HG03097 (cell line): ENCODE measurements at regions not wholly inside any gene's neighbourhood (a gene's known extent, or its start where the extent isn't known, plus 50 kb on each side); places are given as distances from the start of the nearest gene placed in this dataset.

ENCODE experiments used
- ATAC-seq: cut with Tn5 transposase; IDR thresholded peaks from one replicate; pipeline ENCODE4 v1.9.1; 2021; ENCODE audit not compliant: unreplicated experiment, low FRiP score

GRCh38 chr2:217268978-217269377 lies 409.1 kb upstream of the TNP1 start:
- no peak for ATAC-seq

DNA sequence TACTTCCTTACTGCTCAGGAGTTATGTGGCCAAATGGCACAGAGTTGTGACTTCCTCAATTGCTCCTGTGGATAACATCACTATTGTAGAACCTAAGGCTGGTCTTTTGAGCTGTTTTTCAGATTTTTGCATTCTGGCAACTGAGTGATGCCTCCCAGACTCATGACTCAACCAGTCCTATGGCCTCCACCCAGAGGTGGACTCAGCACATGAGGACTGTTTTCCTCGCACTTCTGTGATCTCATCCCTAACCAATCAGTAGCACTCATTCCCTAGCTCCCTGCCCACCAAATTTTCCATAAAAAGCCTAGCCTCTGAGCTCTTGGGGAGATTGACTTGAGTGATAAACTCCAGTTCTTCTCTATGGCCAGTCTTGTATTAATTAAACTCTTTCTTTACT lies 407.9 kb upstream of the TNP1 start:
- no peak for ATAC-seq

- ATAC-seq: no peak
Observed at GRCh38 chr2:217263756-217264155, 403.9 kb upstream of the TNP1 start.

- no peak for ATAC-seq
Observed at GRCh38 chr2:217262911-217263310, 403.0 kb upstream of the TNP1 start.

DNA sequence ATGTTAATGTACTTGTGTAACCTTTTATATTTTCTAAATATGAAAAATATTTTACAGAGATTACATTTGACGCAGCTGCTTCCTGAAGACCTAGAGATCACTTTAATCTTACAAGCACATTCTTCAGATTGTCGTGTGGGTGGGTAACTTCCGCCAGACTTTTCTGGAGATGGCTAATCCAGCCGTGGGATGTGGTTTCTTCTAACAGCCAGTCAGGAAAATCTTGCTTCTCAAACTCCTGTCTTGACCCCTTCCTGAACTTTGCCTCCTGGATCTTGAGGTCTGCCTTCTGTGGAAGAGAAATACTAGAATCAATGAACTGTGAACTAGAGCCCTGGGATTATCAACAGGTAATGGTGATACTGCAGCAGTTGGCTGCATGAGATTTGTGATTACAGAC lies 401.6 kb upstream of the TNP1 start:
- ATAC-seq: no peak

DNA sequence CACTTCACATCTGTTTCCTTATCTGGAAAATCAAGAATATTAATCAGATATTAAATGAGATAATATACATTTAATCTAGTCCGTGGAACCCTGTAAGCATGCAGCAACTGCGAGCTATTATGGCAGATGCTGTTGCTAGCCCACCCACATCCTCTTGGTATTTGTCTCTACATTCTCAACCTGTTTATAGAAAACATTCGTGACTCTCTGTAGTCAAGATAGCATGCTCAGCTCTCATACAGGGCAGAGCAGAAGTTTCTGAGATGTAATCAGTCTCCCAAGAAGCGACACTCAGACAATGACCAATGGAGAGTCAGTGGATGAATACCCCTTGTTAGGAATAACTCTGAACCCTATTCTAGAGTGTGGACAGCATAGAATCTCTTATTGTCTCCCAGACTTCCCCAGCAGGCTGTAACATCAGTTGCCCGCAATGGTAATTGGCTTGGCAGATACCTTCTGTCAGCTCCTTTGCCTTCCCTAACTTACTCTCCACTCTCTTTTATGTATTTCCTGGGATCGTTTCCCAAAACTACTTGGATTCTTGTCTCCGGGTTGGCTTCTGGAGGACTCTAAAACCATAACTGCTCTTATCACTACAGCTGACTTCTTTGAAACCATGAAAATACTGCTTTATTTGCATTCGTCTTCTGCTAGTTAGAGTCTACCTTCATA lies 400.7 kb upstream of the TNP1 start:
- ATAC-seq: no peak

GRCh38 chr2:217258170-217258569 lies 398.3 kb upstream of the TNP1 start:
- ATAC-seq: no peak

DNA sequence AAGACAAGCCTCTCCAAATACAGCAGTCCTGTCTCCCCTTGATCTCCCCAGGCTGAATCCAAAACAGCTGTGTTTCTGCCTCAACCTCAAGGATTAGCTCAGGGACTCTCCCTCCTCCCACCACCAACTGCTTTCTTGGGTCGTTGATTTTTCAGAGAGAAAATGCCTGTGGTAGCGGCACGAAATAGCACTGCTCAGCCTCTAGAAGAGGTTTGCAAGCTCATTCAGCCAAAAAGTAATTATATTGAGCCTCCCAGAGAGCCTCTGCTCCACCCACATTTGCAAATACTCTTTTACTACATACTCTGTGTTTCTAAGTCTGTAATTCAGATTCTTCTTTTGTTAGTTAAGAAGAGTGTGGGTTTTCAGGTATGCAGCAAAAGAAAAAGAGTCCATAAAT lies 396.4 kb upstream of the TNP1 start:
- ATAC-seq: no peak

- ATAC-seq: no peak
Observed at GRCh38 chr2:217254111-217254510, 394.2 kb upstream of the TNP1 start.

GRCh38 chr2:217252181-217252580 lies 392.3 kb upstream of the TNP1 start:
- ATAC-seq: no peak

- ATAC-seq: no peak
Observed at GRCh38 chr2:217250013-217250524, 390.2 kb upstream of the TNP1 start.

- no peak for ATAC-seq
Observed at GRCh38 chr2:217249121-217250012, 389.5 kb upstream of the TNP1 start.

DNA sequence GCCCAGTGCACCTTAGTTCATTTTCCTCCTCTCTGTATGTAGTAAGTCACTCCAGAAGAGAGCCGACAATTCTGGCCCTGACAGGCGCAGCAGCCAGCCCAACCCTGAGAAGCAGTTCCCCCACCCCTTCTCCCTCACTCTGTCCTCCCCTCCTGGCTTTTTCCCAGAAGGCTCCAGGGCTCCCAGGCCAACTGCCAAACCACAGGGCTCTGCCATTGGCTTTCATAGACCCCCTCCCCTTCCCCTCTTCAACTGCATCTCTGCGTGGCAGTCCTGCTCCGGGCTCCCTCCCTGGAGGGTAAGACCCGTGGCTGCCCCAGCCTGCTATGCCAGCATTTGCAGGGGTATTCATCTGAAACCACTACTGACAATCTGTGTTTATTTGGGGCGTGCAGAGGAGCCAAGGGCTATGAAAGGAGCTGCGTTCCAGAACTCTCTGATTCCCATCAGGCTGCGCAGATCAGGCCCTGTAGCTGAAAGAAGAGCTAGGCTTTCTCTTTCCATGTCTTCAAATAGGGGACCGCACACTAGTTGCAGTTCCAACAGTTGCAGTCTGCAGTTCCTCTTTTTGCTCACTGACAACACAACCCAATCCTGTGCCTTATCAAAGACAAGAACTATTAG lies 388.6 kb upstream of the TNP1 start:
- ATAC-seq: peak; percentile 82

DNA sequence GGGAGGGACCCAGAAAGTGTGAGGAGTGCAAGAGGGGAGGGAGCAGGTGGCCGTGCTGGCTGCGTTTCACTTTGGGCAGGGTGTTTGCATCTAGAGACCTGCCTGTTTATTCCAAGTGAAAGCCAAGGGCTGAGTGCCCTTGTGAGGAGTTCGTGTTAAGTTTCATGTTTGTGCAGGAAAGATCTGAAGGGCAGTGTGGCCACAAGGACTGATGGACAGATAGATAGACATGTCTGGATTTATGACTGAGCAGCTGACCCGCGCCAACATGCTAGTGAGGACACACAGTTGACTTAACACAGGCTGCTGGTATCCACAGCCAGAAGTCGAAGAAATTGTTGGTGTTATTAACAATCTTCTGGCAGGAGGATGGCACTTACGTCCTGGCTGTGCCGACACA lies 387.6 kb upstream of the TNP1 start:
- ATAC-seq: no peak

DNA sequence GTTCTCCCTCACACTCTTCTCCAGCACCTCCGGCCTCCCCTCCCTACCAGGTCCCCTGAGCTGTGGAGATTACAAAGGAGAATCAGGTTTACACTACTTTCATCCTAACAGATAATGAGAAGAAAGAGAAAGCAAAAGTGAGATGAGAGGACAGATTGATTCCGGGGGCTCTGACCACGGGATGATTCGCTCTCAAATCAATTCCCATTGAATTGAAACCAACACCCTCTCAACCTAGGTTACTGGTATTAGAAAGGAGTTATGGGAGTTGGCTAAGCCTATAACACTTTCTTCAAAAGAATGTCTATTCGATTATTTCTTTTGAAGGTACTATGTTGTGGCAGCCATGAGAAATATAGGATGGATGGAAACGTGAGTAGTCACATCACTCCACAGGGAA lies 386.2 kb upstream of the TNP1 start:
- ATAC-seq: no peak

DNA sequence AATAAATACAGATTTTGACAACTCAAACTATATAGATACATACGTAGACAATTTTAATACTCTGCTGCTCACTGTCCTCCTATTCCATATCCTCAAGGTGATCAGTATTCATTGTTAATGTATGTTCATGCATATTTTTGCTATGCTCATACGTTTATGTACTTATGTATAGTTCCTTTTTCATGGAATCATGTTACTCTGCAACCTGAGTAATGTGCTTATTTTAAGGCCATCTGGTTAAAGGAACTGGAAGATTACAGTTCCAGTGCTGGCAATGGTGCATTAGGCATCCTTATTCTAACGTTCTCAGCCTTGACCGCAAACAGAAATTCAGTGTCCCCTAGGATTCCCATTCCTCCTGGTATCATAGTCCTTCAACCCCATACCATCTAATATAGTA lies 385.0 kb upstream of the TNP1 start:
- ATAC-seq: no peak

DNA sequence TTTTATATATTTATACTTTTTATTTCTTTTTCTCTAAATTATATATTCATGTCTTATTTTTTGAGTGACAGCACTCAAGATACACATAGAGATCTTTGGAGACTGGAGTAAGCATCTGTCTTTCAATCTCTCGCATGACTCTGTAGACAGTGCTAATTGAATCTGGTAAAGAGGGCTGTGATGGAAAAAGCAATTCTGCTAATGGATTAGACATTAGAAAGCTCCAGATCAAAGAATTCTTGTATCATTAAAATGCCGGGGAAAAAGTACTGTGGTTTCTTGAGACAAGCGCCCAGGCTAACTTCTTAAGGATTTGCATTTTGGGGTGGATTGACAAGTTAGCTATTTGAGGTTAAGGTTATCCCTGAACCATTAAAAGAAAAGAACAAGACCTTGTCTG lies 383.1 kb upstream of the TNP1 start:
- no peak for ATAC-seq

GRCh38 chr2:217231724-217232123 lies 371.9 kb upstream of the TNP1 start:
- no peak for ATAC-seq

- no peak for ATAC-seq
Observed at GRCh38 chr2:217231212-217231611, 371.3 kb upstream of the TNP1 start.

- ATAC-seq: no peak
Observed at GRCh38 chr2:217228732-217229131, 368.9 kb upstream of the TNP1 start.

DNA sequence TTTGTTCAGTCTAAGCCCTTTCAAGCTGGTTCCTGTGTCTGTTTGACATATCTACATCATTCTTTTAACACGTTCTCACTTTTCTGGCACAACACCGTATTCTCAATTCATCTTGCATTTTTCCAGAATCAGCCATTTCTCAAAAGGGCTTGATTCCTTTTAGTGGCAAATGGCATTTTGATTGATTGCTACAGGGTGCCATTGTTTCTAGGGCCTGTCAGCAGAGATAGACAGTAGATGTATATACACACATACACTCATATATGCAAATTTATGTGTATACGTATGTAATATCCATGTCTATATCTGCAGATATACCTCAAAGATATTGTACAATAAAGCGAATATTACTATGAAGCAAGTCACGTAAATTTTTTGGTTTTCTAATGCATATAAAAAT lies 367.9 kb upstream of the TNP1 start:
- no peak for ATAC-seq
